ENCODE measurements at regions not wholly inside any gene's neighbourhood (a gene's known extent, or its start where the extent isn't known, plus 50 kb on each side); places are given as distances from the start of the nearest gene placed in this dataset.

DNA sequence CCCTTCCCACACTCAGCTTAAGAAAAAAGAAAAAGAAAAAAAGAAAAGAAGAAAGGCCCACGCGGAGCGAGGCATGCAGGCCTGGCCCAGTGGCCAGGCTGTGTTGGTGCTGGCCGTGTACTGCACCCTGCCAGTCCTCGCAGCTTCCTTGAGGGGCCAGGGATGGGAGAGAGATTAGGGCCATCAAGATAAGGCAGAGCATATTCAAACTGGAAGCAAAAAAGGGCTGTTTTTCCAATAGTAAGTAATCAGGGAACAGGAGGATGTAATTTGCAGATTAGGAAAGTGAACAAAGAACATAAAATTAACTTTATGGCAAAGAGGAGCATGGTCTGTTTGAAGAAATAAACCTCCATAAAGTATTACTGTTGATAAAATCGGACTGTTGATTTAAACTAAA, 319.6 kb upstream of the CLINT1 start:
- no peak for ATAC-seq

DNA sequence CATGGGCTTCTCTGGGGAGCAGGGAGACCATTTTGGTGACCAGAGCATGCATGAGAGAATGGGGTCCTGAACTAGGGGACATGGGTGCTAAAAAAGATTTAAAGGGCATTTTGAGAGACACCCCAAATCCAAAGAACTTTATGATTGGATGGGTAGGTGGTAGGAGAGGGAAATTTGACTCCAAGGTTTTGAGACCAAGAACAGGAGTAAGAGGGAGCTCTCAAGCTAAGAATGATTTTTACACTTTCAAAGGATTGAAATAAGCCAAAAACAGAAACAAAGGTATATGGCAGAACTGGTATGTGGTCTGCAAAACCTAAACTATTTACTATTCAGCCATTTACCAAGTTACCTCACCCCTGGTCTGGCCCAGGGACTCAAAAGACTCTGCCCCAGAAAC, 318.2 kb upstream of the CLINT1 start:
- ATAC-seq = no peak

DNA sequence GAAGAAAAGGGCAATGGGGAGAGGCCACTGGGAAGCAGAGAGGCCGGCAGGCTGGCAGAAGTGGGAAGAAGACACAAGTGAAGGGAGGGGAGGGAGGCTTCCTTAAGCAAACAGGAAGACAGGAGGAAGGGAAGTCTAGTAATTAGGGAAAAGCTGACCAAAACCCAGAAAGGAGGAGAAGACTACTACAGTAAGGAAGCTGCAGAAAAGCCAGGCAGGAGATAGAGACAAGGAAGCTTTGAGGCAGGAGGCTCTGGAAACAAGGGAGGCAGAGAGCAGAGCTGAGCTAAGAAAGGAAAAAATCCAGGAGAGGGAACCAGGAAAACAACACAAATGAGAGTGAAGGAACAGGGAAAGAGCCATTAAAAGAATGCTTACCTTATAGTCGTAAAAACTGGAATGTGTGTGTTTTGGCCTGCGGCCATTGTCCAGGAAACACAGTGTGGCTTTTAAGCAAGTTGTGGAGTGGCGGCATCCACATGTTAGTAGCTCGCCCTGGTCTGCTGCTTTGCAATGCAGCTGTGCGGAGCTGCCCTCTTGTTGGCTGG, 317.1 kb upstream of the CLINT1 start:
- no peak for ATAC-seq

DNA sequence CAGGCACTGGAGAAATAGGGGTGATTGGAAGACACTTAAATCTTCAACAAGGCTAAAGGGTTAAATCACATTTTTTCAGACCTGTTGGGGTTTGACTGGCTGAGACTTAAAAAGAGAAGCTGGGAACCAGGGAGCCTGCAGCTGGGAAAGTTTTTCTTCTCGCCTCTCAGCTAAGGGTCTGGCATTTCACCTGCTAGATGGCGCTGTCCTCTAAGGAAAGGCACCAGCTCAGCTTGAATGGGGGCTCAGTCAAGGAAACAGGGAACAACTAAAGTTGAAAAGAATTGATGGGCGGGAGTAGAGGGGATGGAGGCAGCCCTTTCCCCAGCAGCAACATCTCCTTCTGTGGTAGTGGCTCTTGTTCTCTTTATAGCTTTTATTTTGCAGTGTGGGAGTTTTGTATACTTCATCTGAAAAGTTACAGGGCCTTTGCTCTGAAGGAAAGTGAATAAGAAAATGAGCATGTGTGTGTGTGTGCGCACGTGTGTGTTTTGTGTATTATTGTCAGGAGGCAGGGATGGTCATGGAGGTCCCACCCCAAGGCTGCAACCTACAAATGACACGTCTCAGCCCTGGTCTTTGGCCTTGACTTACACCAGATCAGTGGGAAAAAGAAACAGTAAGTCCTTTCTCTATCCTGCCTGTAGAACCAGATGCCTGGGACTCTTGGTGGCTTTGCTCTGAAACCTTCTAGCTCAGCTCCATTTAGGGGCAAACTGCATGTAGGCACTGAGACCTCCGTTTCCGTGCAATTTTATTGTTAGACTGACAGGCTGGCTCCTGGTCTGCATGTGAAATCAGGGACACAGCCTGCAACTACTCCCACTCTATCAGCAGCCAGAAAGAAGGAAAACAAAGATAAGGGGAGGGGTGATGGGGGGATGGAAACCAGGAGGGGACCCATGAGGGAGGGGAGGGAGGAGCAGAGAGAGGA, 316.2 kb upstream of the CLINT1 start:
- ATAC-seq = peak in 1 of 2 donors; percentile 43

DNA sequence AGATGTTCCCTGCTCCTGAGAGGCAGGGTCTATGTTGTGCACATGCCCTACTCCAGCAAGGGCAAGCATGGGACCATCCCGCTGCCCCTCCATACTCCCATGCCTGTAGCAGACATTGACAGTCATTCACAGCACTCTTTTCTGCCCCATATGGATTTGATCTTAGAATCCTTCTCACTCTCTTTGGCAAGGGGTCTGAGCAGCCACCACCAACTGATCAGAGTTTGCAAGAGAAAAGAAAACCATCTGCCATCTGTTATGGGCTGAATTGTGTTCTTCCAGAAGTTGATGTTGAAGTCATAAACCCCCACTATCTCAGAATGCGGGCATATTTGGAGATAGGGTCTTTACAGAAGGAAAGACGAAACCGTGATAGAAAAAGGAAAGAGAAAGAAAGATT, 315.1 kb upstream of the CLINT1 start:
- ATAC-seq = no peak

- no peak for ATAC-seq
These were observed 313.1 kb upstream of the CLINT1 start for GRCh38 chr5:158172005-158172404.

DNA sequence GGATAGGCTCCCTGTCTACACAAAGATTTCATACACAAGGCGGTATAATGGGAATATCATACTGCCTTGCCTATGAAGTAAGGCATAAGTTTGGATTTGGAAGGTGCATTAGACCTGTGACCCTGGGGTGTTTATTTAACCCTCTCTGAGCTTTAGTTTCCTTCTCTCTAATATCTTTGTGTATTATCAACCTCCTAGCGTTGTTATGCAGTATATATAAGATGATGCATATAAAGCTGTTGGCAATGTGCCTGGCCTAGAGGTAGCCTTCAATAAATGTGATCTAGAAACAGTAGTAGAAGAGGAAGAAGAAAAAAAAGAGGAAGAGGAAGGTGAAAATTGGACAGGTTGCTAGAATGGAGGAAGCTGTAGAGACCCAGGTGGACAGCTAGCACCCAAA, 311.6 kb upstream of the CLINT1 start:
- no peak for ATAC-seq

DNA sequence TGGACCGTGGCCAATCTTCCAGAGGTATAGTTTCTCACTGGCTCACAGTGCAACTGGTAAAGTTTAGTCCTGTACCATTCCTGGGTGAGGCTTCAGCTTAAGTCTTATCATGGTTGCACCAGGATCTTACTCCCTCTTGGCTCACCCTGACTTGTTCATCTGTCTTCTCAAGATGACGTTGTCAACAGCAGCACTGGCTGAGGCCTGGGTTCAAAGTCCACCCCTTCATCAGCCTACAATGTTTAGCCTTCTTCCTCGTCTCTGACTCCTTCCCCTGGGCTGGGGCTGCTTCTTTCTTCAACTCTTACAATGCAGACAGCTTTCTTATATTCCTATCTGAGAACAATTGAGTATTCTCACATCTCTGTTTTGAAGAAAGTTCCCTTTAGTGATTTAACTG, 311.1 kb upstream of the CLINT1 start:
- no peak for ATAC-seq

GRCh38 chr5:158166424-158166823, 307.5 kb upstream of the CLINT1 start:
- no peak for ATAC-seq

GRCh38 chr5:158165647-158166046, 306.7 kb upstream of the CLINT1 start:
- ATAC-seq = no peak

DNA sequence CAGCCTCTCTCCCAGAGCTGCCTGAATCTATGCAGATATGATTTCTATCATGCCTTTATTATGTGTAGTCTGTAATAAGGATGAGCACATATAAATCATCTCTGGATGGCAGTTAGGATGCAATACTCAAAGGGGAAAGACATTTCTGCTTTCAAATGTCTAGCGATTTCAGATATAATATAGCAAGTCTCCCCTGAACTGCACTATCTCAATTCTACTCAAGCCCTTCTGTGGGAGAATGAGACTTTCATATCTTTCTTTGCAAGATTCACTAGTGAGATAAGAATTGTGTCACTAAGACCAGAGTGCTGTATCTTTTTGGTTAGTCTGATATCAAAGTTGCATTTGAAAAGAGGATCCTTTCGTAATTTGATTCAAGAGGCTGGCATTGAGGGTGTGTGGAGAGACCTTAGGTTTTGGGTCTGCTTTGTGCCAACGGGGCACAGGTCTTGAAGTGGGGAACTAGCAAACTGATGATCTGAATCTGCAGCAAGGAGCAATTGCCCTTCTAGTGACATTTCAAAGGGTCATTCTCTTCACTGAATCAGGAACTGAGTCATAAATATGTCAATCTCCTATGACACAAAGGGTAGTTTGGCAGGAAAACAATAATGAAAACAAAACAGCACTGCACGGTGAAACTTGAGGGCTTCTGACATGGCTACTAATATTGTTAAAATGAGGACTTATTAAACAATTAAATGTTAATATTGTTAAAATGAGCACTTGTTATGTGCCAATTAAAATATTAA, 305.5 kb upstream of the CLINT1 start:
- no peak for ATAC-seq

- no peak for ATAC-seq
These were observed 304.7 kb upstream of the CLINT1 start for GRCh38 chr5:158163451-158164295.

GRCh38 chr5:158162479-158163034, 303.6 kb upstream of the CLINT1 start:
- ATAC-seq = no peak

GRCh38 chr5:158162026-158162425, 303.1 kb upstream of the CLINT1 start:
- no peak for ATAC-seq

DNA sequence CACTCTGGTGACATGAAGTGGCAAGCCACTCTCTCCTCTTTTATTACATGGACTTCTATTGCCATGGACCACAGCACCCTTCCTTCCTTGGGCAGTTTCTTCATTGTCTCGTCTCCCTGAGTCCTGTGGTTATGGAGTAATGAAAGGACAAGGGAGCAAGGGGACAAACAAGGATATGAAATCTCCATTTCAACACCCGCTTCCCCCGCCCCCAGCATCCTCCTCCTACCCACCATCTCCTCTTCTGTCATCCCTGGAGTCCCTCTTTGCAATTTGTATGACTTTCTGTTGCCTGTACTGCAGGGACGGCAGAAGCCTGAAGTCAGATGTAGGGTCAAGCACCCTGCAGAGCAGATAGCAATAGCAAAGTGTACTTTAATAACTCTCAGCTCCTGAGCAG, 300.7 kb upstream of the CLINT1 start:
- ATAC-seq = no peak

GRCh38 chr5:158155811-158156505, 297.0 kb upstream of the CLINT1 start:
- no peak for ATAC-seq

DNA sequence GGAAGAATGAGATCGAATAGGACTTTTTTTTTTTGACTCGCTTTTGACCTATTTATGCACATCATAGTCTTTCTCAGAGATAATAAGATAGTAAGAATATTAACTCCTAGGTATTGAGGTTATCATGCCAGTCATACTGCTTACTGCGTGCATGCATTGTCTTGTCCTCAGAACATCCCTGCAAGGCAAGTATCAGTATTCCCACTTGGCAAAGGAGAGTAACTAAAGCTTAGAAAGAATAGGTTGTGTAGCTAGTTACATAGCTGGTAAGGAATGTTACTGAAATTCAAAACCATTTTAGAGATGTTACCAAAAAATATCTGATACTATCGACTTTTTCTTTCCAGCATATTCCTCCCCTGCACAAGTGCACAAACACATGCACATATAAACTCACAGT, 296.1 kb upstream of the CLINT1 start:
- no peak for ATAC-seq

GRCh38 chr5:158154226-158155005, 295.5 kb upstream of the CLINT1 start:
- ATAC-seq = no peak

DNA sequence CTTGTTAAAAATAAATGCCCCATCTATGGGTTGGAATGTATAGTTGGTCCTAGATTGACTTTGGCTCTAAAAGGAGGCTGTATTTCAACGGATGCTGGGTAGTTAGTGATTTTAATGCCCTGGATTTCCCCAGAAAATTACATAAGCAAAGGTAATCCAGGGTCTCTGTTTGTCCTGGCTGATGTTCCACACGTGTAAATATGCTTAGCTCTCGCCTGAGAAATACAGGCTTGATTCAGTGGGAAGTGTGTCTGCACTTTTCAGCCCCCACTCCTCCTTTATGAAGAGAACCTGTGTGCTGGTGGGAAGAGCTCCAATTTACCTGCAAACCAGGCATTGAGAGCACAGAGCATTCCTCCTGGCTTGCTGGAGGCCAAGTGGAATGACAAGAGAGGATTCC, 294.6 kb upstream of the CLINT1 start:
- ATAC-seq = no peak

GRCh38 chr5:158152136-158152535, 293.2 kb upstream of the CLINT1 start:
- no peak for ATAC-seq

DNA sequence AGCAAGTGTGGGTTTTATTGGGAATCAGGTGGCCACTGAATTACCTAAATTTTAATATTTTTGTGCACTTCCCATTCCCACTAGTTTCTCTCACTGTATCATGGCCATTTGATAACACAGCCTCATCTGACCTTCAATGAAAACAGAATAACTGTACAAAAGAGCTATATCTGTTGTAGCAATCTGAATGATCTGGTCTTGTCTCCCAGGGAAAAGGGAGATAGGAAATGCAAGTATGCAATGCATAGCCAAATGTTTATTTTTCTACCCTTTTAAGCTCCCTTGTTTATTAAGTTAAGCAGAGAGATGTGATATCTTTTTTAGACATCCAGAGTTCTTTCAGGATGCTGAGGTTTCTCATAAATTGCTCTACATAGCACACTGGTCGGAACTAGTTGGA, 288.3 kb upstream of the CLINT1 start:
- no peak for ATAC-seq

All from activated CD4-positive, CD25-positive, alpha-beta regulatory T cell treated with anti-CD3 and anti-CD28 coated beads, Interleukin-2, amount 50 U/mL, for 24 hours (primary cell).